GM23338 (cell line): ENCODE measurements at regions not wholly inside any gene's neighbourhood (a gene's known extent, or its start where the extent isn't known, plus 50 kb on each side); places are given as distances from the start of the nearest gene placed in this dataset.

Experiments
- ATAC-seq: fragments of 200-7000 bp; cut with Tn5 transposase; 3 replicates; pipeline ENCODE4 v1.9.1; 2020
- DNase-seq: peaks from one replicate; pipeline ENCODE4 v3.0.0-alpha.2; 2015; ENCODE audit warnings: low spot score
- H2AFZ ChIP-seq: fragments of 200-600 bp; sonication (generic); 2 replicates; pipeline ENCODE4 v1.8.0; 2016; ENCODE audit warnings: antibody characterized with exemption, mild to moderate bottlenecking, moderate library complexity
- H3F3A ChIP-seq: fragments of 200-600 bp; sonication (generic); replicated peaks from 2 replicates; pipeline ENCODE4 v1.8.0; 2017; ENCODE audit warnings: antibody characterized with exemption, mixed run types, low read depth
- H3K27ac ChIP-seq: fragments of 200-600 bp; sonication (generic); 2 replicates; pipeline ENCODE4 v1.6.1; 2016; ENCODE audit warnings: low read depth
- H3K27me3 ChIP-seq: fragments of 200-600 bp; sonication (generic); 2 replicates; pipeline ENCODE4 v1.8.0; 2016; ENCODE audit warnings: mild to moderate bottlenecking, mixed run types, moderate library complexity; ENCODE audit not compliant: insufficient read depth
- H3K36me3 ChIP-seq: fragments of 200-600 bp; sonication (generic); 2 replicates; pipeline ENCODE4 v1.8.0; 2016; ENCODE audit warnings: mild to moderate bottlenecking; ENCODE audit not compliant: insufficient read depth
- H3K4me1 ChIP-seq: fragments of 200-600 bp; sonication (generic); 2 replicates; pipeline ENCODE4 v1.8.0; 2016; ENCODE audit warnings: mild to moderate bottlenecking, moderate library complexity; ENCODE audit not compliant: insufficient read depth
- H3K4me2 ChIP-seq: fragments of 200-600 bp; sonication (generic); 2 replicates; pipeline ENCODE4 v1.7.1; 2017; ENCODE audit warnings: mixed run types
- H3K4me3 ChIP-seq: fragments of 200-600 bp; sonication (generic); 2 replicates; pipeline ENCODE4 v1.6.1; 2016; ENCODE audit warnings: mixed run types
- H3K79me2 ChIP-seq: fragments of 200-600 bp; sonication (generic); replicated peaks from 2 replicates; pipeline ENCODE4 v1.8.0; 2017; ENCODE audit warnings: mild to moderate bottlenecking; ENCODE audit not compliant: insufficient read depth
- H3K9me2 ChIP-seq: fragments of 200-600 bp; sonication (generic); 2 replicates; pipeline ENCODE4 v1.8.0; 2017; ENCODE audit not compliant: insufficient read depth
- H4K20me1 ChIP-seq: fragments of 200-600 bp; sonication (generic); replicated peaks from 2 replicates; pipeline ENCODE4 v1.8.0; 2017; ENCODE audit warnings: mild to moderate bottlenecking; ENCODE audit not compliant: insufficient read depth
- H3K27ac Mint-ChIP-seq: 2 replicates; pipeline ENCODE4 v1.8.0; 2020; ENCODE audit warnings: inconsistent platforms, mild to moderate bottlenecking, moderate library complexity, mixed read lengths
- H3K27me3 Mint-ChIP-seq: 3 replicates; pipeline ENCODE4 v1.8.0; 2022; ENCODE audit warnings: low read depth, mild to moderate bottlenecking, moderate library complexity, mixed read lengths, inconsistent platforms; ENCODE audit not compliant: insufficient read depth, poor library complexity
- H3K36me3 Mint-ChIP-seq: 3 replicates; pipeline ENCODE4 v1.8.0; 2021; ENCODE audit warnings: low read depth, mild to moderate bottlenecking, inconsistent platforms, moderate library complexity, mixed read lengths
- H3K4me1 Mint-ChIP-seq: 3 replicates; pipeline ENCODE4 v1.8.0; 2020; ENCODE audit warnings: mild to moderate bottlenecking, inconsistent platforms, mixed read lengths
- H3K4me3 Mint-ChIP-seq: 3 replicates; pipeline ENCODE4 v1.8.0; 2021; ENCODE audit warnings: moderate library complexity, mild to moderate bottlenecking, inconsistent platforms, mixed read lengths
- H3K9me3 Mint-ChIP-seq: 3 replicates; pipeline ENCODE4 v1.8.0; 2020; ENCODE audit warnings: moderate library complexity, mild to moderate bottlenecking, inconsistent platforms, mixed read lengths
- CTCF ChIP-seq, 2 experiments: fragments of 200-600 bp in 1 of 2; sonication (generic) in 1 of 2; conservative IDR thresholded peaks; 2 replicates each; pipeline versions ENCODE4 v1.5.1 to v1.6.1; 2016 to 2017; ENCODE audit warnings: antibody characterized with exemption in 2 of 2, low read depth in 2 of 2, mild to moderate bottlenecking in 2 of 2, moderate library complexity in 1 of 2
- ETS1 ChIP-seq: IDR thresholded peaks from 2 replicates; pipeline ENCODE4 v1.6.1; 2016; ENCODE audit warnings: antibody characterized with exemption
- EZH2 ChIP-seq: fragments of 200-600 bp; sonication (generic); IDR thresholded peaks from one replicate; pipeline ENCODE4 v1.8.0; 2017; ENCODE audit warnings: antibody characterized with exemption, mild to moderate bottlenecking, low read depth; ENCODE audit not compliant: unreplicated experiment
- JUNB ChIP-seq: IDR thresholded peaks from one replicate; pipeline ENCODE4 v1.6.1; 2016; ENCODE audit warnings: antibody characterized with exemption; ENCODE audit not compliant: unreplicated experiment
- NANOG ChIP-seq: IDR thresholded peaks from 2 replicates; pipeline ENCODE4 v1.6.1; 2016; ENCODE audit warnings: antibody characterized with exemption, borderline replicate concordance
- POLR2AphosphoS5 ChIP-seq: IDR thresholded peaks from 2 replicates; pipeline ENCODE4 v1.6.1; 2016; ENCODE audit warnings: antibody characterized with exemption, low read depth
- STAT1 ChIP-seq: IDR thresholded peaks from one replicate; pipeline ENCODE4 v1.6.1; 2016; ENCODE audit warnings: antibody characterized with exemption; ENCODE audit not compliant: unreplicated experiment
- ZNF114 ChIP-seq: fragments of 250-450 bp; sonication (Bioruptor Pico); IDR thresholded peaks from 2 replicates; pipeline ENCODE4 v1.5.0; 2020; ENCODE audit warnings: mild to moderate bottlenecking, moderate library complexity

- no peak for TF ChIP-seq ETS1
- TF ChIP-seq STAT1 = no peak
- no peak for TF ChIP-seq JUNB
- no peak for TF ChIP-seq CTCF (conservative IDR thresholded peaks at IDR 0.05; ENCODE audit: low read depth in 2 of 2)
- no peak for TF ChIP-seq POLR2AphosphoS5
Observed at GRCh38 chr6:49332781-49333180, 130.3 kb downstream of the MMUT start (continued).

- H3K4me1 Mint-ChIP-seq = peaks cover 18% of the 10 kb centered on the region
- H3K4me3 Mint-ChIP-seq = no peak overlapping the region
- no peaks in the 10 kb centered on the region for H3K79me2 ChIP-seq
- peaks cover 7% of the 10 kb centered on the region; the same call in 1 of the 3 replicates for H3K9me3 Mint-ChIP-seq
- no peak for DNase-seq
- H3K27ac Mint-ChIP-seq = peak overlapping the region; percentile 67; the same call in 1 of the 2 replicates
- H4K20me1 ChIP-seq = no peaks in the 10 kb centered on the region
- no peaks in the 10 kb centered on the region for H3K27me3 Mint-ChIP-seq
- TF ChIP-seq NANOG = no peak
- TF ChIP-seq POLR2AphosphoS5 = no peak
- no peak for TF ChIP-seq CTCF (conservative IDR thresholded peaks at IDR 0.05; ENCODE audit: low read depth in 2 of 2)
- TF ChIP-seq EZH2 = no peak
- peaks cover 14% of the 10 kb centered on the region for H3K4me1 ChIP-seq
- H3K9me2 ChIP-seq = no peaks in the 10 kb centered on the region
- H3K27me3 ChIP-seq = no peaks in the 10 kb centered on the region
- H3K36me3 ChIP-seq = no peaks in the 10 kb centered on the region
- no peak for ATAC-seq
- peaks cover 5% of the 10 kb centered on the region; the same call in 1 of the 3 replicates for H3K36me3 Mint-ChIP-seq
- no peak overlapping the region for H3K4me3 ChIP-seq
- H2AFZ ChIP-seq = no peak overlapping the region
- H3K4me2 ChIP-seq = no peak overlapping the region
- no peak overlapping the region for H3K27ac ChIP-seq
- no peaks in the 10 kb centered on the region for H3F3A ChIP-seq
Observed at GRCh38 chr6:49329186-49329585, 133.9 kb downstream of the MMUT start.

GRCh38 chr6:49328051-49328744 is 134.9 kb downstream of the MMUT start:
- Histone ChIP-seq H3K27ac (no peak overlapping the region), H4K20me1 (no peaks in the 10 kb centered on the region), H3K4me3 (no peak overlapping the region), H3K4me2 (no peak overlapping the region), H3F3A (no peaks in the 10 kb centered on the region), H3K36me3 (no peaks in the 10 kb centered on the region), H3K27me3 (no peaks in the 10 kb centered on the region), H3K9me2 (no peaks in the 10 kb centered on the region), H3K4me1 (peaks cover 8% of the 10 kb centered on the region; the same call in 1 of the 2 replicates), H3K79me2 (no peaks in the 10 kb centered on the region), H2AFZ (no peak overlapping the region)
- Mint-ChIP-seq H3K27ac (no peak overlapping the region), H3K27me3 (no peaks in the 10 kb centered on the region), H3K9me3 (peaks cover 4% of the 10 kb centered on the region; the same call in 2 of the 3 replicates), H3K36me3 (no peaks in the 10 kb centered on the region; the same call in 2 of the 3 replicates), H3K4me3 (no peak overlapping the region), H3K4me1 (peaks cover 14% of the 10 kb centered on the region)
- ATAC-seq (no peak), DNase-seq (no peak)
- TF ChIP-seq CTCF (conservative IDR thresholded peaks at IDR 0.05; ENCODE audit: low read depth in 2 of 2) (no peak), ZNF114 (CRISPR knock-in tag) (no peak)
